ENCODE measurements at regions not wholly inside any gene's neighbourhood (a gene's known extent, or its start where the extent isn't known, plus 50 kb on each side); places are given as distances from the start of the nearest gene placed in this dataset.

DNA sequence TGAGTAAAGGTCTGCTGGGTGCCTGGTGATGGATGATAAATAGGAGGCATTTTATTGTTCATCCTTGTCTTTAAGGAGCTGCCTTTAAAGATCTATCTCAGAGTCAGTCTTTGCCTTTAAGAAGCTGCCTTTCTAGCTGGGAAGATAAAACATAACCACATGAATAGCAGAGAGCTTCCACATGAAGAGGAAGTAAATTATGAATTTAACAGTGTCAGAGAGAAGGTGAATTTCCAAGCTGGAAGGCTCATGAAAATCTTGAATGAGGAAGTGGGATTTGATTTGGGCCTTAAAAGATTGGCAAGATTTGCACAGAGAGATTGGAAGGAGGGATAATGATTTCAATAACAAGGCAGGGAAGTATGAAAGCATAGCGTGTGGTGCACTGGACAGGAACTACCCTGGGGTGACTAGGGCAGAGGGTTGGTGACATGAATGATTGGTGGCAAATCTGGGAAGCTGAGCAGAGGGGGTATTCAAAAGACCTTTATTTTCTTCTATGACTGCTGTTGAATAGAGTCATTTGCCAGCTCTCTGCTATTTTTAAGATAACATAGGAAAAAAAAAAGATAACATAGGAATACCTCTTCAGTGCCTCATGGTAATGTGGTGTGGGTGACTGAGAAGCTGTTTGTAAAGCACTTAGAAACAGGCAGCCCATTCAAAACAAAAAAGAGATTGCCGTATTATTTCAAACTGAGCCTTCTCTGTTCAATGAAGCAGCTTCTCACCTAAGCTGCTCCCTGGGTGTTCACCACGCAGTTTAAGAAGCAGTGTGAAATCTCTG, 591.6 kb downstream of the PKHD1 start:
- Histone ChIP-seq H3K27me3 (replicated peaks in 1 of 2; ENCODE audit: control insufficient read depth in 2 of 2, extremely low read depth in 1 of 2, insufficient read depth in 2 of 2, low read length in 1 of 2) (no peaks in the 10 kb centered on the region), H3K4me1 (ENCODE audit: control insufficient read depth in 1 of 2, extremely low read depth in 1 of 2, insufficient read depth in 2 of 2, low read length in 2 of 2) (no peaks in the 10 kb centered on the region), H3K36me3 (ENCODE audit: control insufficient read depth in 2 of 2, extremely low read depth in 1 of 2, insufficient read depth in 1 of 2, low read length in 1 of 2) (no peaks in the 10 kb centered on the region), H3K9me3 (no peaks in the 10 kb centered on the region), H3K27ac (ENCODE audit: low read length) (no peak overlapping the region), H3K4me3 (ENCODE audit: control insufficient read depth in 1 of 2, extremely low read depth in 1 of 2, low read length in 1 of 2) (no peak overlapping the region)
- Mint-ChIP-seq H3K9me3 (peaks cover 4 to 9% (median 4%) of the 10 kb centered on the region in 3 donors), H3K4me3 (no peak overlapping the region), H3K27ac (no peak overlapping the region), H3K4me1 (no peaks in the 10 kb centered on the region), H3K27me3 (no peaks in the 10 kb centered on the region), H3K36me3 (no peaks in the 10 kb centered on the region)
- DNase-seq (no peak), ATAC-seq (replicated peaks in 1 of 4) (no peak)
- 58% methylated on average over 2 of the region's 3 CpGs for WGBS (ENCODE audit: insufficient coverage)
- CTCF ChIA-PET: no interaction called here
- POLR2A ChIA-PET: no interaction called here

DNA sequence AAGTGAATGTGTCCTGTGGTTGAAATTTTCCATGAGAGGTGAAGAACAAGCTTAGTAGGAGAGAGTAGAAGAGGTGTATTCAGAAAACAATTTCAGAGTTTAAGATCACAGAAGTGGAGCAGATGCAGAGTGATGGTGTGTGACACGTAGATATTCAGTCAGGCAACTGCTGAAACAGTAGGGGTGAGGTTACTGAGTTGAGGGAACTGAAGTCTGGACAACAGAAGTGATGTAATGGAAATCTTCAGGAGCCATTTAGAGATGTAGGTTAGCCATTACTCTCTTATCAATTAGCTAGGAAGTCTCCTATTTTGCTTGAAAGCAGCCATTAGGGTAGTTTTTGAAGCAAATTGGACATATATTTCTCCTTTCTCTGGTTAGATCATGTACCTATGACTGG, 584.4 kb downstream of the PKHD1 start:
- Mint-ChIP-seq H3K27me3 (no peaks in the 10 kb centered on the region), H3K27ac (no peak overlapping the region), H3K4me1 (no peaks in the 10 kb centered on the region), H3K36me3 (no peaks in the 10 kb centered on the region), H3K4me3 (no peak overlapping the region), H3K9me3 (peaks cover 2 to 7% (median 4%) of the 10 kb centered on the region in 3 donors)
- CTCF ChIA-PET: no interaction called here
- Histone ChIP-seq H3K27me3 (replicated peaks in 1 of 2; ENCODE audit: control insufficient read depth in 2 of 2, extremely low read depth in 1 of 2, insufficient read depth in 2 of 2, low read length in 1 of 2) (no peaks in the 10 kb centered on the region), H3K27ac (ENCODE audit: low read length) (no peak overlapping the region), H3K36me3 (ENCODE audit: control insufficient read depth in 2 of 2, extremely low read depth in 1 of 2, insufficient read depth in 1 of 2, low read length in 1 of 2) (no peaks in the 10 kb centered on the region), H3K4me3 (ENCODE audit: control insufficient read depth in 1 of 2, extremely low read depth in 1 of 2, low read length in 1 of 2) (no peak overlapping the region), H3K4me1 (ENCODE audit: control insufficient read depth in 1 of 2, extremely low read depth in 1 of 2, insufficient read depth in 2 of 2, low read length in 2 of 2) (no peaks in the 10 kb centered on the region), H3K9me3 (no peaks in the 10 kb centered on the region)
- POLR2A ChIA-PET: no interaction called here
- ATAC-seq (replicated peaks in 1 of 4) (no peak), DNase-seq (no peak)
- WGBS (ENCODE audit: insufficient coverage): 9% methylated on average over 1 of the region's 1 CpG

DNA sequence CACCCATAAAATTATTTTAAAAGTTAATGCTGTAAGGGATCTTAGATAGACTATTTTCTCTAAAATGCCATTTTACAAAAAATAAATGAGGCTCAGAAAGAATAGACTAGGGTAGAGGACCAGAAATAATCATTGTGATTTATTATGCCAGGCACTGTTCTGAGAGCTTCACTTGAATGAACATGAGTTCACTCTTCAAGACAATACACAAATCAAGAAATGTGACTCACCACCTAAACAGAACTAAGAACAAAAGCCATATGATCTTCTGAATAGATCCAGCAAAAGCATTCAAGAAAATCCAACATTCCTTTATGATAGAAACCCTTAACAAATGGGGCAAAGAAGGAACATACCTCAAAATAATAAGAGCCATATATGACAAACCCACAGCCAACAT, 582.0 kb downstream of the PKHD1 start:
- Histone ChIP-seq H3K36me3 (ENCODE audit: control insufficient read depth in 2 of 2, extremely low read depth in 1 of 2, insufficient read depth in 1 of 2, low read length in 1 of 2) (no peaks in the 10 kb centered on the region), H3K27ac (ENCODE audit: low read length) (no peak overlapping the region), H3K4me1 (ENCODE audit: control insufficient read depth in 1 of 2, extremely low read depth in 1 of 2, insufficient read depth in 2 of 2, low read length in 2 of 2) (no peaks in the 10 kb centered on the region), H3K9me3 (no peaks in the 10 kb centered on the region), H3K4me3 (ENCODE audit: control insufficient read depth in 1 of 2, extremely low read depth in 1 of 2, low read length in 1 of 2) (no peak overlapping the region), H3K27me3 (replicated peaks in 1 of 2; ENCODE audit: control insufficient read depth in 2 of 2, extremely low read depth in 1 of 2, insufficient read depth in 2 of 2, low read length in 1 of 2) (no peaks in the 10 kb centered on the region)
- Mint-ChIP-seq H3K9me3 (peaks cover 2 to 7% (median 4%) of the 10 kb centered on the region in 3 donors), H3K4me1 (no peaks in the 10 kb centered on the region), H3K27me3 (no peaks in the 10 kb centered on the region), H3K4me3 (no peak overlapping the region), H3K36me3 (no peaks in the 10 kb centered on the region), H3K27ac (no peak overlapping the region)
- ATAC-seq (replicated peaks in 1 of 4): no peak
- ChIA-PET POLR2A (no interaction called here), CTCF (no interaction called here)
- no peak for DNase-seq

DNA sequence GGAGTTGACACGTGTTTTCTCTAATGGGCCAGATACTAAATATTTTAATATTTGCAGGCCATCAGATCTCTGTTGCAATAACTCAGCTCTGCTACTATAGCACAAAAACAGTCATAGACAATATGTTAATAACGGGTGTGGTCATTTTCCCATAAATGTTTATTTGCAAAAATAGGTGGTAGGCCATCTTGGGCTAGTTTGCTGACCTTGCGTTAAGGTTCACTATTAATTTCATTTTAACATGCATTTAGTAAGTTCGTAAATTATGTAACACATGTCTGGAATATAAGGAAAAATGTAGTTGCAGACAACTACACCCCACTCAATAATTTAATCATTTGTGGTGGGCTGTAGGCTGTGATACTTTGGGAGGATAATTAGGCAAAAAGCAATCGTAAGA, 577.8 kb downstream of the PKHD1 start:
- ChIA-PET POLR2A (interaction anchor here in 1 of 2 donors (0.6 kb wide), 1 partner anchor 21 kb away, joined by 3 read pairs; no protein-coding TSS in a partner anchor), CTCF (no interaction called here)
- WGBS (ENCODE audit: insufficient coverage): no CpG with 5 or more reads among the region's 5 CpGs
- Mint-ChIP-seq H3K36me3 (no peaks in the 10 kb centered on the region), H3K4me3 (no peak overlapping the region), H3K4me1 (no peaks in the 10 kb centered on the region), H3K9me3 (peaks cover 2 to 9% (median 7%) of the 10 kb centered on the region in 3 donors), H3K27ac (no peak overlapping the region), H3K27me3 (no peaks in the 10 kb centered on the region)
- H3K36me3 ChIP-seq (ENCODE audit: control insufficient read depth in 2 of 2, extremely low read depth in 1 of 2, insufficient read depth in 1 of 2, low read length in 1 of 2): no peaks in the 10 kb centered on the region
- no peak for ATAC-seq (replicated peaks in 1 of 4)
- no peaks in the 10 kb centered on the region for H3K27me3 ChIP-seq (replicated peaks in 1 of 2; ENCODE audit: control insufficient read depth in 2 of 2, extremely low read depth in 1 of 2, insufficient read depth in 2 of 2, low read length in 1 of 2)
- H3K9me3 ChIP-seq: no peaks in the 10 kb centered on the region
- H3K4me1 ChIP-seq (ENCODE audit: control insufficient read depth in 1 of 2, extremely low read depth in 1 of 2, insufficient read depth in 2 of 2, low read length in 2 of 2): no peaks in the 10 kb centered on the region
- H3K27ac ChIP-seq (ENCODE audit: low read length): no peak overlapping the region
- H3K4me3 ChIP-seq (ENCODE audit: control insufficient read depth in 1 of 2, extremely low read depth in 1 of 2, low read length in 1 of 2): no peak overlapping the region
- no peak for DNase-seq

DNA sequence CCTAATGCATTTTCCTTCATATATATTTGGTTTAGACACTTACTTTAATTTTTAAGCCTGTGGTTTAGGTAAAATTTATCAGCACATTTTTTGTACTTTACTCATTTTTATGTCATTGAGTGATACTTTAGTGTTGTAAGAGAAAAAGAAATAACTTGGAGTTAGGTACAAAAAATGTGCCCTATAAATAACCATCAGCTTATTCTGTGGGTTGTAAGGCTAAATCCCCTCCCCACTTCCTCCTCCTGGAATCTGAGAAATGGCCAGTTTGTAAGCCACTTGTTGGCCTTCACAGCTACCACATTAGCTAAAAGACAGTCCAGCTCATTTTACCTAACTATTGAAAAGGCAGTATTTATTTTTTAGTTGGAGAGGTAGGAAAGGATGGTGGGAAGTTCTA, 576.3 kb downstream of the PKHD1 start:
- Histone ChIP-seq H3K9me3 (no peaks in the 10 kb centered on the region), H3K27ac (ENCODE audit: low read length) (no peak overlapping the region), H3K36me3 (ENCODE audit: control insufficient read depth in 2 of 2, extremely low read depth in 1 of 2, insufficient read depth in 1 of 2, low read length in 1 of 2) (no peaks in the 10 kb centered on the region), H3K4me1 (ENCODE audit: control insufficient read depth in 1 of 2, extremely low read depth in 1 of 2, insufficient read depth in 2 of 2, low read length in 2 of 2) (no peaks in the 10 kb centered on the region), H3K27me3 (replicated peaks in 1 of 2; ENCODE audit: control insufficient read depth in 2 of 2, extremely low read depth in 1 of 2, insufficient read depth in 2 of 2, low read length in 1 of 2) (no peaks in the 10 kb centered on the region), H3K4me3 (ENCODE audit: control insufficient read depth in 1 of 2, extremely low read depth in 1 of 2, low read length in 1 of 2) (no peak overlapping the region)
- Mint-ChIP-seq H3K4me3 (no peak overlapping the region), H3K27ac (no peak overlapping the region), H3K27me3 (no peaks in the 10 kb centered on the region), H3K4me1 (no peaks in the 10 kb centered on the region), H3K36me3 (no peaks in the 10 kb centered on the region), H3K9me3 (peaks cover 4 to 9% (median 7%) of the 10 kb centered on the region in 3 donors)
- POLR2A ChIA-PET: no interaction called here
- CTCF ChIA-PET: no interaction called here
- DNase-seq (no peak), ATAC-seq (replicated peaks in 1 of 4) (no peak)

DNA sequence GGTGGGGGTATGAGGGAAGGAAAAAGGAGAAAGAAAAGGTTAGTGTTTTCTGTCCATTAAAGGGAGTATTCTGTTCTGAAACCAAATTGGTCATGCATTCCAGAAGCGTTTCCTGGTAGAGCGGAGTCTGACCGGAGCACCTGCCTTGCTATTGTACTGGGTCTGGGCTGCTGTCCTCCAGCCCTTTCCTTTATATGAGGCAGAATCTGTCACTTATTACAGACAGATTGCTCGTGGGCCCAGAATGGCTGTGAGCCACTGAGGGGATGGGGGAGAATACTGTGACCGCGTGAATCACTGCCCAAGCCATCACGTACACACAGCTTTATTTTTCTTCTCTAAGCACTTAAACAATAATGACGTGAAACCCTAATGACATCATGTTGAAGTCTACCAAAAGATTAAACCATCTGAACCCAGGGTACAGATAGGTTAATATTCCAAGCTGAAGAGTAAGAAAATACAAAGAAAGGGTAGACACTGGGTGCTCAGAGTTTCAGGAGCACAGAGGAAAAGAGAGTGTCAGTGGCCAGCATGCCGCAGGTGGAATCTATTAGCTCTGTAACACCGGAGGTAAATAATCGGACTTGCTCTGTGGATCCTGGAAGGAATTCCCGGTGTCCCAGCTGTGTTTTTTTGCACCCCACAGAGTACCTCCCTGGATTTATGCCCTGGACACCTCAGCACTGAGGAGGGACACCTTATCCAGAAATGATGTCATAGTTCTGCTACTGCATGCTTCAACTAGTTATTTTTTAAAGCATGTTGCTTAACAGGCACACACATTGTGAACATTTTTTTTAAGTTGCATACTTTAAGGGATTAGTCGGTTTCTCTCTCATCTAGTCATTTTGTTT, 573.3 kb downstream of the PKHD1 start:
- ATAC-seq (replicated peaks in 1 of 4) (no peak), DNase-seq (no peak)
- Histone ChIP-seq H3K27ac (ENCODE audit: low read length) (no peak overlapping the region), H3K4me1 (ENCODE audit: control insufficient read depth in 1 of 2, extremely low read depth in 1 of 2, insufficient read depth in 2 of 2, low read length in 2 of 2) (no peaks in the 10 kb centered on the region), H3K4me3 (ENCODE audit: control insufficient read depth in 1 of 2, extremely low read depth in 1 of 2, low read length in 1 of 2) (no peak overlapping the region), H3K36me3 (ENCODE audit: control insufficient read depth in 2 of 2, extremely low read depth in 1 of 2, insufficient read depth in 1 of 2, low read length in 1 of 2) (no peaks in the 10 kb centered on the region), H3K27me3 (replicated peaks in 1 of 2; ENCODE audit: control insufficient read depth in 2 of 2, extremely low read depth in 1 of 2, insufficient read depth in 2 of 2, low read length in 1 of 2) (no peaks in the 10 kb centered on the region), H3K9me3 (no peaks in the 10 kb centered on the region)
- Mint-ChIP-seq H3K27ac (no peak overlapping the region), H3K4me3 (no peak overlapping the region), H3K36me3 (no peaks in the 10 kb centered on the region), H3K9me3 (peaks cover 7 to 21% (median 20%) of the 10 kb centered on the region in 3 donors), H3K4me1 (no peaks in the 10 kb centered on the region), H3K27me3 (no peaks in the 10 kb centered on the region)
- ChIA-PET CTCF (no interaction called here), POLR2A (no interaction called here)
- WGBS (ENCODE audit: insufficient coverage): 73% methylated on average over 4 of the region's 13 CpGs

Data from T-cell (primary cell).